ENCODE measurements at regions not wholly inside any gene's neighbourhood (a gene's known extent, or its start where the extent isn't known, plus 50 kb on each side); places are given as distances from the start of the nearest gene placed in this dataset.

DNA sequence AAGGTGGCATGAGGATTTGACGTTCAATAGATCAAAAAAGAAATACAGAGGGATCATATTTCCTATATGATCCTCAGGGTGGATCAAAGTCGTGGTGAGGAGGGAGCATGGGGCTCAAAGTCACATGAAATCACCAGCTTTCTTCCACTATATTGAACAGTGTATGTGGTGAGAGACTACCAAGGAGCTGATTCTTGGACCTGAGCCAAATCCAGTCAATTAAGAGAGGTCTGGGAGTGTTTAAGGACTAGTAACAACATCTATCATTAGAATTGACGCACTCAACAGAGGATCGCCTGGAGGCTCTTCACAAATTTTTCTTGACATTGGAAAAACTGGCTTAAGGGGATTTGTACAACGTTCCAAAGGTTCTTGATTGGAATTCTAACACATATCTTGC lies 267.7 kb upstream of the PROX1 start:
- no peak overlapping the region for H3K4me2 ChIP-seq (ENCODE audit: low read length)
- intact Hi-C loops (cut with micrococcal nuclease) = no loop called here
- no peak overlapping the region for H3K27ac ChIP-seq (ENCODE audit: low read length)
- no peak overlapping the region for H3K9ac ChIP-seq (ENCODE audit: low read length)
- no peaks in the 10 kb centered on the region for H4K20me1 ChIP-seq (ENCODE audit: low read length)
- H3K27me3 ChIP-seq (ENCODE audit: low read length) = peaks cover 16% of the 10 kb centered on the region
- TF ChIP-seq EZH2phosphoT487 (IDR thresholded peaks at IDR 0.05; ENCODE audit: borderline replicate concordance, low read length) (no peak), EZH2 (IDR thresholded peaks at IDR 0.05; ENCODE audit: low read length, unreplicated experiment) (no peak)
- no peaks in the 10 kb centered on the region for H3K79me2 ChIP-seq (ENCODE audit: low read length)
- H3F3A ChIP-seq (ENCODE audit: low read length, unreplicated experiment) = no peaks in the 10 kb centered on the region
- CTCF ChIA-PET = no interaction called here
- no peaks in the 10 kb centered on the region for H3K9me2 ChIP-seq (replicated peaks; ENCODE audit: low read length)
- ATAC-seq = no peak
- H3K36me3 ChIP-seq (ENCODE audit: low read depth, low read length) = no peaks in the 10 kb centered on the region
- no peak for DNase-seq
- no peaks in the 10 kb centered on the region for H3K4me1 ChIP-seq (ENCODE audit: insufficient read depth, low read length)
- BruUV-seq (replicated peaks) = no TSS peak
- POLR2A ChIA-PET (ENCODE audit: unreplicated experiment) = no interaction called here
- no peak overlapping the region for H3K4me3 ChIP-seq (ENCODE audit: low read length)
- H2AFZ ChIP-seq (ENCODE audit: low read length) = no peak overlapping the region
- no peaks in the 10 kb centered on the region for H3K9me3 ChIP-seq (ENCODE audit: low read length)

- Histone ChIP-seq H3K27me3 (ENCODE audit: low read length) (peaks cover 45% of the 10 kb centered on the region), H3K9me2 (replicated peaks; ENCODE audit: low read length) (no peaks in the 10 kb centered on the region), H3K4me3 (ENCODE audit: low read length) (no peak overlapping the region), H3K9ac (ENCODE audit: low read length) (no peak overlapping the region), H3F3A (ENCODE audit: low read length, unreplicated experiment) (no peaks in the 10 kb centered on the region), H3K9me3 (ENCODE audit: low read length) (no peaks in the 10 kb centered on the region), H3K27ac (ENCODE audit: low read length) (no peak overlapping the region), H3K79me2 (ENCODE audit: low read length) (no peaks in the 10 kb centered on the region), H3K4me1 (ENCODE audit: insufficient read depth, low read length) (no peaks in the 10 kb centered on the region), H4K20me1 (ENCODE audit: low read length) (no peaks in the 10 kb centered on the region), H3K4me2 (ENCODE audit: low read length) (no peak overlapping the region), H3K36me3 (ENCODE audit: low read depth, low read length) (no peaks in the 10 kb centered on the region), H2AFZ (ENCODE audit: low read length) (no peak overlapping the region)
- intact Hi-C loops (cut with micrococcal nuclease) = no loop called here
- POLR2A ChIA-PET (ENCODE audit: unreplicated experiment) = no interaction called here
- ATAC-seq (no peak), DNase-seq (no peak)
- CTCF ChIA-PET = no interaction called here
- TF ChIP-seq EZH2phosphoT487 (IDR thresholded peaks at IDR 0.05; ENCODE audit: borderline replicate concordance, low read length) = no peak
- BruUV-seq (replicated peaks) = no TSS peak
Measured at GRCh38 chr1:213723187-213723586, 264.6 kb upstream of the PROX1 start.

- peak; percentile 22; the same call in 1 of the 2 replicates for ATAC-seq
- Histone ChIP-seq H2AFZ (ENCODE audit: low read length) (no peak overlapping the region), H3F3A (ENCODE audit: low read length, unreplicated experiment) (no peaks in the 10 kb centered on the region), H3K4me3 (ENCODE audit: low read length) (no peak overlapping the region), H3K36me3 (ENCODE audit: low read depth, low read length) (no peaks in the 10 kb centered on the region), H3K27ac (ENCODE audit: low read length) (no peak overlapping the region), H4K20me1 (ENCODE audit: low read length) (no peaks in the 10 kb centered on the region), H3K79me2 (ENCODE audit: low read length) (no peaks in the 10 kb centered on the region), H3K9me2 (replicated peaks; ENCODE audit: low read length) (no peaks in the 10 kb centered on the region), H3K4me2 (ENCODE audit: low read length) (no peak overlapping the region), H3K9ac (ENCODE audit: low read length) (no peak overlapping the region), H3K27me3 (ENCODE audit: low read length) (peaks cover 56% of the 10 kb centered on the region), H3K4me1 (ENCODE audit: insufficient read depth, low read length) (no peaks in the 10 kb centered on the region), H3K9me3 (ENCODE audit: low read length) (no peaks in the 10 kb centered on the region)
- POLR2A ChIA-PET (ENCODE audit: unreplicated experiment) = no interaction called here
- DNase-seq = no peak
- TF ChIP-seq EZH2 (IDR thresholded peaks at IDR 0.05; ENCODE audit: low read length, unreplicated experiment) (no peak), EZH2phosphoT487 (IDR thresholded peaks at IDR 0.05; ENCODE audit: borderline replicate concordance, low read length) (no peak)
- TF ChIP-seq, protein P1, sequence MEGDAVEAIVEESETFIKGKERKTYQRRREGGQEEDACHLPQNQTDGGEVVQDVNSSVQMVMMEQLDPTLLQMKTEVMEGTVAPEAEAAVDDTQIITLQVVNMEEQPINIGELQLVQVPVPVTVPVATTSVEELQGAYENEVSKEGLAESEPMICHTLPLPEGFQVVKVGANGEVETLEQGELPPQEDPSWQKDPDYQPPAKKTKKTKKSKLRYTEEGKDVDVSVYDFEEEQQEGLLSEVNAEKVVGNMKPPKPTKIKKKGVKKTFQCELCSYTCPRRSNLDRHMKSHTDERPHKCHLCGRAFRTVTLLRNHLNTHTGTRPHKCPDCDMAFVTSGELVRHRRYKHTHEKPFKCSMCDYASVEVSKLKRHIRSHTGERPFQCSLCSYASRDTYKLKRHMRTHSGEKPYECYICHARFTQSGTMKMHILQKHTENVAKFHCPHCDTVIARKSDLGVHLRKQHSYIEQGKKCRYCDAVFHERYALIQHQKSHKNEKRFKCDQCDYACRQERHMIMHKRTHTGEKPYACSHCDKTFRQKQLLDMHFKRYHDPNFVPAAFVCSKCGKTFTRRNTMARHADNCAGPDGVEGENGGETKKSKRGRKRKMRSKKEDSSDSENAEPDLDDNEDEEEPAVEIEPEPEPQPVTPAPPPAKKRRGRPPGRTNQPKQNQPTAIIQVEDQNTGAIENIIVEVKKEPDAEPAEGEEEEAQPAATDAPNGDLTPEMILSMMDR (conservative IDR thresholded peaks at IDR 0.05; ENCODE audit: low read depth, low read length) = no peak
- intact Hi-C loops (cut with micrococcal nuclease) = no loop called here
- no TSS peak for BruUV-seq (replicated peaks)
- CTCF ChIA-PET = no interaction called here
Measured at GRCh38 chr1:213724640-213725536, 262.9 kb upstream of the PROX1 start.

All from PC-3 (cell line).